ENCODE measurements at regions not wholly inside any gene's neighbourhood (a gene's known extent, or its start where the extent isn't known, plus 50 kb on each side); places are given as distances from the start of the nearest gene placed in this dataset.

DNA sequence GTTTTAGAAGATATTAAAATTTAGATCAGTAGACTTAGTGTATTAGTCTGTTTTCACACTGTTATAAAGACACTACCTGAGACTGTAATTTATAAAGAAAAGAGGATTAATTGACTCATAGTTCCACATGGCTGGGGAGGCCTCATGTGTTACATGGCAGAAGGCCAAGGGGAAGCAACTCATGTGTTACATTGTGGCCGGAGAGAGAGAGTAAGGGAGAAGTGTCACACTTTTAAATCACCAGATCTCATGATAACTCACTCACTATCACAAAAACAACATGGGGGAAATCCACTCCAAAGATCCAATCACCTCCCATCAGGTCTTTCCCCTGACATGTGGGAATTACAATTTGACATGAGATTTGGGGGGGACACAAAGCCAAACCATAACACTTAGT is 1159.7 kb upstream of the PCDH7 start:
- no peak for DNase-seq (ENCODE audit: extremely low spot score in 2 of 2)
- H3K27ac ChIP-seq, result no peak overlapping the region
- no peaks in the 10 kb centered on the region for H3K27me3 ChIP-seq
- H3K4me1 ChIP-seq, result no peaks in the 10 kb centered on the region
- H3K9me3 ChIP-seq, result no peaks in the 10 kb centered on the region
- H3K4me3 ChIP-seq, result no peak overlapping the region
- H3K36me3 ChIP-seq, result no peaks in the 10 kb centered on the region
- intact Hi-C loops (cut with DNase I), result no loop called here
- no peak for TF ChIP-seq POLR2AphosphoS5 (IDR thresholded peaks at IDR 0.05; ENCODE audit: insufficient read depth in 1 of 2, low read depth in 1 of 2)
- TF ChIP-seq, protein P1, sequence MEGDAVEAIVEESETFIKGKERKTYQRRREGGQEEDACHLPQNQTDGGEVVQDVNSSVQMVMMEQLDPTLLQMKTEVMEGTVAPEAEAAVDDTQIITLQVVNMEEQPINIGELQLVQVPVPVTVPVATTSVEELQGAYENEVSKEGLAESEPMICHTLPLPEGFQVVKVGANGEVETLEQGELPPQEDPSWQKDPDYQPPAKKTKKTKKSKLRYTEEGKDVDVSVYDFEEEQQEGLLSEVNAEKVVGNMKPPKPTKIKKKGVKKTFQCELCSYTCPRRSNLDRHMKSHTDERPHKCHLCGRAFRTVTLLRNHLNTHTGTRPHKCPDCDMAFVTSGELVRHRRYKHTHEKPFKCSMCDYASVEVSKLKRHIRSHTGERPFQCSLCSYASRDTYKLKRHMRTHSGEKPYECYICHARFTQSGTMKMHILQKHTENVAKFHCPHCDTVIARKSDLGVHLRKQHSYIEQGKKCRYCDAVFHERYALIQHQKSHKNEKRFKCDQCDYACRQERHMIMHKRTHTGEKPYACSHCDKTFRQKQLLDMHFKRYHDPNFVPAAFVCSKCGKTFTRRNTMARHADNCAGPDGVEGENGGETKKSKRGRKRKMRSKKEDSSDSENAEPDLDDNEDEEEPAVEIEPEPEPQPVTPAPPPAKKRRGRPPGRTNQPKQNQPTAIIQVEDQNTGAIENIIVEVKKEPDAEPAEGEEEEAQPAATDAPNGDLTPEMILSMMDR (IDR thresholded peaks at IDR 0.05), result no peak

DNA sequence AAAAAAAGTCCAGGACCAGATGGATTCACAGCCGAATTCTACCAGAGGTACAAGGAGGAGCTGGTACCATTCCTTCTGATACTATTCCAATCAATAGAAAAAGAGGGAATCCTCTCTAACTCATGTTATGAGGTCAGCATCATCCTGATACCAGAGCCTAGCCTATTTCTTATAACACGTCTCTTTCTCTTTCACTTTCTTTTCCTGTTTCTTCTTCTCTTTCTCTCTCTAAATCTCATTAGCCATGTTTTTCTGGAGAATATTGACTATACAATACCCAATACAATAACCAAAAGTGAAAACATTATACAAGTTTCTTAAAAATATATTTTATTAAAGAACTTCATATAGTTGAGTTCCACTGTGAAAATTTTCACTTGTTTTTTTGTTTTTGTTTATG is 1154.9 kb upstream of the PCDH7 start:
- no peak for DNase-seq (ENCODE audit: extremely low spot score in 2 of 2)
- no peak for TF ChIP-seq POLR2AphosphoS5 (IDR thresholded peaks at IDR 0.05; ENCODE audit: insufficient read depth in 1 of 2, low read depth in 1 of 2)
- TF ChIP-seq, protein P1 (IDR thresholded peaks at IDR 0.05), result no peak
- no peak for TF ChIP-seq POLR2A (IDR thresholded peaks at IDR 0.05)
- intact Hi-C loops (cut with DNase I), result no loop called here

DNA sequence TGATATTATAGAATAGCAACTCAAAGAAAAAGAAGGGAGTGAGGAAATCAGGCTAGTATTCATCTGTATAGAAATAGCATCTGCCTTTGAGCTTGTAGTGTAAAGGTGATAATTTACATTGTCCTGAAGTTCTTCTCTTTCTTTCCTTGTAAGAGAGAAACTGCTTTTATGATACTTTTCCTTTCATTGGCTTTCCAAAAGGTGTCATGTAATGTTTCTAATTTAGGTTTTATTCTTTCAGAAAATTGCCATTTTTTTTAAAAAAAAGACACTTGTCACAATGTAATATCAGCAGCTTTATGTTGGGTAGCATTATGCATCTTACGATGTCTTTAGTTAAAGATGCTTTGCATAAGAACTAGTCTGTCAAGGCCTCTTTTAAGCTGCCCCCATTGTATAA is 1153.8 kb upstream of the PCDH7 start:
- no peaks in the 10 kb centered on the region for H3K4me1 ChIP-seq
- intact Hi-C loops (cut with DNase I), result no loop called here
- no peak overlapping the region for H3K4me3 ChIP-seq
- TF ChIP-seq POLR2A (IDR thresholded peaks at IDR 0.05) (no peak), POLR2AphosphoS5 (IDR thresholded peaks at IDR 0.05; ENCODE audit: insufficient read depth in 1 of 2, low read depth in 1 of 2) (no peak)
- TF ChIP-seq, protein P1 (IDR thresholded peaks at IDR 0.05), result no peak
- H3K9me3 ChIP-seq, result no peaks in the 10 kb centered on the region
- H3K36me3 ChIP-seq, result no peaks in the 10 kb centered on the region
- H3K27ac ChIP-seq, result no peak overlapping the region
- DNase-seq (ENCODE audit: extremely low spot score in 2 of 2), result no peak
- no peaks in the 10 kb centered on the region for H3K27me3 ChIP-seq

More for the DNA sequence above, 1154.9 kb upstream of the PCDH7 start:
- Histone ChIP-seq H3K27ac (no peak overlapping the region), H3K4me3 (no peak overlapping the region), H3K9me3 (no peaks in the 10 kb centered on the region), H3K36me3 (no peaks in the 10 kb centered on the region), H3K4me1 (no peaks in the 10 kb centered on the region), H3K27me3 (no peaks in the 10 kb centered on the region)

DNA sequence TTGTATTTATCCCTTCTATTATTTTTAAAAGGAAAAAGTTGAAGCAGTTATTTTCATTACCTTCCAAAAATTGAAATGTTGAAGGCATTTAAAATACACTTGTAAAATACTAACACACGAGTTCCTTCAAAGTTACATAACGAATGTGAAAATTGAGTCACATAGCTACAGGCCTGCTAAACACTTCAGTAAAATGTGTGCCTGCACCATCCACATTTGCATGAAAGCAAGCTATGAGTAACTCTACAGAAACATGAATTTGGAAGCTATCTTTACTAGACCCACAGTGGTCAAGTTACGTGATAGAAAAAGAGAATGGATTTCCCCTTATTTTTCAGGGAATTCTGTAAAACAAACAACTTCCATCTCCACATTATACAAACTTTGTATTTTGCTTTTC is 1148.8 kb upstream of the PCDH7 start:
- intact Hi-C loops (cut with DNase I), result no loop called here
- TF ChIP-seq, protein P1 (IDR thresholded peaks at IDR 0.05), result no peak
- TF ChIP-seq POLR2A (IDR thresholded peaks at IDR 0.05), result no peak
- TF ChIP-seq POLR2AphosphoS5 (IDR thresholded peaks at IDR 0.05; ENCODE audit: insufficient read depth in 1 of 2, low read depth in 1 of 2), result no peak

DNA sequence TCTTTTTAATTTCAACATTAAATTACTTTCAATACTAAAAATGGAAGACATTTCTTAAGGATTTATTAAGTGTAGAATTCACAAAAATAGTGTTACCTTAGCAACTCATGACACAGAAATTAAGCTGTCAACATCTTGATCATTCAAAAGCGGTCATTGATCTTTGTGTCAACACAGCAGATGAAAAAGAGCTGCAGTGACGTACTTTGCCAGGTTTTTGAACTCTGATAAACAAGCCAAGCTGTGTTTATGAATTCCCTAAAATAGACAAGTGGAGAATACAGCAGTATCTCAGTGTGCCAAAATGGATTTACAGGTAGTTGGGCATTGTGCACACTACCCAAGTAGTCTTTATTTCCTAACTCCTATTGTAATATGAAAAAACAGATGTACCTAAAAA is 1141.8 kb upstream of the PCDH7 start:
- Histone ChIP-seq H3K4me1 (peaks cover 4% of the 10 kb centered on the region), H3K27ac (no peak overlapping the region), H3K9me3 (no peaks in the 10 kb centered on the region), H3K36me3 (no peaks in the 10 kb centered on the region), H3K27me3 (no peaks in the 10 kb centered on the region), H3K4me3 (no peak overlapping the region)
- no peak for DNase-seq (ENCODE audit: extremely low spot score in 2 of 2)
- TF ChIP-seq POLR2AphosphoS5 (IDR thresholded peaks at IDR 0.05; ENCODE audit: insufficient read depth in 1 of 2, low read depth in 1 of 2) (no peak), POLR2A (IDR thresholded peaks at IDR 0.05) (no peak)
- TF ChIP-seq, protein P1 (IDR thresholded peaks at IDR 0.05), result no peak
- intact Hi-C loops (cut with DNase I), result no loop called here

More for the DNA sequence above, 1148.8 kb upstream of the PCDH7 start:
- no peak for DNase-seq (ENCODE audit: extremely low spot score in 2 of 2)
- Histone ChIP-seq H3K4me1 (no peaks in the 10 kb centered on the region), H3K36me3 (no peaks in the 10 kb centered on the region), H3K4me3 (no peak overlapping the region), H3K9me3 (no peaks in the 10 kb centered on the region), H3K27me3 (no peaks in the 10 kb centered on the region), H3K27ac (no peak overlapping the region)

All from vagina (tissue), 2 donors.